SHP77 treated with DMSO at 0.1 percent for 48 hours (cell line): ENCODE measurements at regions not wholly inside any gene's neighbourhood (a gene's known extent, or its start where the extent isn't known, plus 50 kb on each side); places are given as distances from the start of the nearest gene placed in this dataset.
"Not testable (repeated sequence)": the region's sequence is repeated elsewhere in the genome, so short reads cannot be mapped to it uniquely, and the experiment has no call there.

Experiments
- DNase-seq: peaks from one replicate; lab custom pipeline; 2025; lab: John Stamatoyannopoulos, UW

DNA sequence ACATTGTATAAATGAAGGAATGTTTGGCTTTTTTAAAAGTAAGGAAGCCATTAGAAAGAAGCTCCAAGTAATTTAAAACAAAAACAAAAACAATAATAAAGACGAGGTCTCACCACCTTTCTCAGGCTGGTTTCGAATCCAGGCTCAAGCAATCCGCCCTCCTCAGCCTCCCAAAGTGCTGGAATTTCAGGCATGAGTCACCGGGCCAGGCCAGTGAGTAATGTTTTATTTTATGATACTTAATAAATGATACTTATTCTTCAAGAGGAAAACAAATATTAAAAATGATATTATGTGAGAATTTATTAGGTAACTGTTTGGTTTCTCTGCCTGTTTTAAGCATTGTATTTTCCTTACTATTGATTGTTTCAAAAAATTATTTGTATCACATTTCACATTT is 201.4 kb upstream of the BRINP3 start:
- DNase-seq: no peak

DNA sequence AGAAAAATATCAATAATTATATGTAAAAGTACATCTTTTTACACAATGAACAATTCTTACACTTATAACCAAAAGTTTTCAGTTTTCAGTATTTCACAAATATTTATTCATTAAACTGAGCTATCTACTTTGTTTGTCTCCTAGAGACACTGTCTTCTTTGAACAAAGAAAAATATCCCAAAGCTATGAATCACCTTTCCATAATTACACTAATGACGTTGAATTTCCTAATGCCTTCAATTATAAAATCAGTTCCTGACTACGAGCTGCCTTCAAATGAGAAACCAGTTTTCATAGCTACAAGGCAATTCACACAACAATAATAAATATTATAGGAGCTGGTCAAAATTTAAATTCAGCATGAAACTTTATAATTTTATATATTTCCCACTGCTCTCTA is 201.8 kb upstream of the BRINP3 start:
- DNase-seq: no peak

DNA sequence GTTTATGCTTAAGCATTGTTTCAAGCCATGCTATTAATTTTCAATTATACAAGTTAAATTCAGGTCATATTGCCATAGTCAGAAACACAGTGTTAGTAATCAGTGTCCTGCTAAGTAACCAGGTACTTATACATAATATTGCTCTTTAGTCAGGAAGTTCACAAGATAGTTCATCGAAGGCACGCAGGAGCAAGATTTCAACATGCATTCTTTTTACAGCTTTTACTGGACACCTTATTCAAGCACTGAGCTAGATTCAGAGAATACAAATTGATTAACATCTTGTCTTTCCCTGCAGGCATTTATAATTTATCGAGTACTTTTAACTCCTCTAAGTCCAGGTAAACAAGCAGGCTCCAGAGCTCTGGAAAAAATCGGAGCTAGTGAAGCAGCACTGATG is 202.3 kb upstream of the BRINP3 start:
- DNase-seq: no peak

DNA sequence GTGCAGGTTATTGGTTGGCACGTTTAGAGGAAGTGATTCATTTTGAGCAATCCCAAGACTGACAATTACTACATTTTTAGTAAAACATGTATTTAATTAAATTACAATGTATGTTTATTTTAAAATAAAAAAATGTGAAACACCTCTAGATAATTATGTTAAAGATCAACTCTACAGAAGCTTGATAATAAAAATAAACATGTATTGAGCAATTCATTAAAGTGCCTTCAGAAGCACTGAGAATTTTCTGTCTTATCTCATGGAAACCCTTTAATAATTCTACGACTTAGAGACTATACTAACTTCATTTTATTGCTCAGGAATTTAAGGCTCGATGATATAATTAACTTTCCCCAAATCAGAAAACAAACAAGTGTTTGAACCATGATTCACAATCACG is 208.0 kb upstream of the BRINP3 start:
- DNase-seq: no peak

DNA sequence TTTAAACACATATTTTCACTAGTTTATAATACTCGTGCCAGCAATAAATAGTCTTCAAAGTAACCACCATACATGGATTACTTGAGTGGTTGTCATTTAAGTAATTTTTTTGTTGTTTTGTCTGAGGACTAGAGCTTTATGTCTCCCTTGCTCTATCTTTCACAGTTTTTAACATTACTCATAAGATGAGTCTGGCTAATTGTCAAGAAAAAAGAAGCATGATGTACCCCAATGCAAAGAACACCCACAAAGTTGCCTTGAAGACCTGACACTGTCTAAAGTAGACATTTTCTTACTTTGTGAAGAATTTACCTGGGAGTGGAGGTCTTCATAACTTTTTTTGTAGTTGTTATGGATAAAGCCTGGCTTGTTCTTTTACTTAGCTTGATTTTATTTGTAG is 210.4 kb upstream of the BRINP3 start:
- no peak for DNase-seq

DNA sequence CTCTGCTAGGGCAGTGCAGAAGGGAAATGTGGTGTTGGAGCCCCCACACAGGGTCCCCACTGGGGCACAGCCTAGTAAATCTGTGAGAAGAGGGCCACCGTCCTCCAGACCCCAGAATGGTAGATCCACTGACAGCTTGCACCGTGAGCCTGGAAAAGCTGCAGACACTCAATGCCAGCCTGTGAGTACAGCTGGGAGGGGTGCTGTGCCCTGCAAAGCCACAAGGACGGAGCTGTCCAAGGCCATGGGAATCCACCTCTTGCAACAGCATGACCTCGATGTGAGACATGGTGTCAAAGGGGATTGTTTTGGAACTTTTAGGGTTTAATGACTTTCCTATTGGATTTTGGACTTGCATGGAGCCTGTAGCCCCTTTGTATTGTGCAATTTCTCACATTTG is 220.8 kb upstream of the BRINP3 start:
- not testable (repeated sequence) for DNase-seq

DNA sequence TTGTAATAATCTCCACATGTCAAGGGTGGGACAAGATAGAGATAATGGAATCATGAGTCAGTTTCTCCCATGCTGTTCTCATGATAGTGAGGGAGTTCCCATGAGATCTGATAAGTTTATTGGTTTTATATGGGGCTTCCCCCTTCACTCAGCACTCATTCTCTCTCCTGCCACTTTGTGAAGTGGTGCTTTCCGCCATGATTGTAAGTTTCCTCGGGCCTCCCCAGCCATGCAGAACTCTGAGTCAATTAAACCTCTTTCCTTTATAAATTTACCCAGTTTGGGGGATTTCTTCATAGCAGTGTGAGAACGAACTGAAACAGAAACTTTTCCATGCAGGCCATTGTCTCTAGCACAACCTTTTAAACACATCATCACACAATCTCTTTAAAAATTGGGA is 221.5 kb upstream of the BRINP3 start:
- DNase-seq: no peak

DNA sequence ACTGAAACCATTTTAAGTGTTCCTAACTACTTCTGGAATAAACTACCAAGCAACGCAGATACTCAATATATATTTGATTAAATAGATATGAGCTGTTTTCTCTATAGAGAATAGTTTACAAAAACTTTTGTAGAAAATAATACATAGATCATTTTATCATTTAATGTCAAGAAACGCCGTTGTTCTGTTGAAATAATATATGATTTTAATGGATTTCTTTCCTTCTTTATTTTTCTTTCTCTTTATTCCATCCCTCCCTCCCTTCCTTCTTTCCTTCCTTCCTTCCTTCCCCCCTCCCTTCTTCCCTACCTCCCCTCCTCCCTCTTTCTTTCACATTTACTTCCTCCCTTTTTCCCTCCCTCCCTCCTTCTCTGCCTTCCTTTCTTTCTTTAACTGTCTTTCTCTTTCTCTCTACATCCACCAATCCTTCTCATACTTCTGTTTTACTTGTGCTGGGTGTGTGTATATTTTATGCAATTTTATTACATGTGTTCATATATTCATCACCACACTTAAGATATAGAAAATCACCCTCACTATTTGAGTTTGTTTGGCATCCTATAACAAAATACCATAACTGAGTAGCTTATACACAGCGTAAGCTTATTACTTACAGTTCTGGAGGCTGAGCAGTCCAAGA is 230.9 kb upstream of the BRINP3 start:
- DNase-seq: no peak

DNA sequence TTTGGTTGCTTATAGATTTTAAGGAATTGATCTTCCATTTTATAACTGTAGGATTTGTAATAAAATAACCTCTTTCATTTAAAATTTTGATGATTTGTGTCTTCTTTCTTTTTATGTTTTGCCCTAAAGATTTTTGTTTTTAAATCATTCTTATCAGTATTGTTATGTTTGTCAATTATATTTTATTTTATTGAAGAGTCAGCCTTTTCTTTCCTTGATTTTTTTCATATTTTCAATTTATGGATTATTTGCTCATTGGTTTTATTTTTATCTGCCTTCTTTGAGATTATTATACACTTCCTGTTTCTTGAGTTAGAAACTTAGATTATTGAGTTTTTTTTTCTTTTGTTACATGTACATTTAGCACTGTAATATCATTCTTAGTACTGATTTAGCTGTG is 233.4 kb upstream of the BRINP3 start:
- no peak for DNase-seq

DNA sequence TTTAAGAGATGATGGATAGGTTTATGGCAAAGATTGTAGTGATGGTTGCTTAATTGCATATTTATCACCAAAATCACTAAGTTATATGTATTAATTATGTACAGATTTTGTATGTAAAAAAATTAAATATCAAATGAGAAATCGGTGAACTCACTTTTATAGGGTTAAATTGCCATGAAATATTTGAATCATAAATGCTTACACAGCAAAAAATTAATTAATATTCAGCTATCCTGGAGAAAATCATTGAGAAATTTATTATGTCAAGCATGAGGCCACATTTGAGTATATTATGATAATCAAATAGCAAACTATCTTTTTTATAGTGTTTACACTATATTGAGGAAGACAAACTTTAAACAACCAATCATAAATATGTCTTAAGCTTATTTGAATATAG is 239.4 kb upstream of the BRINP3 start:
- no peak for DNase-seq

DNA sequence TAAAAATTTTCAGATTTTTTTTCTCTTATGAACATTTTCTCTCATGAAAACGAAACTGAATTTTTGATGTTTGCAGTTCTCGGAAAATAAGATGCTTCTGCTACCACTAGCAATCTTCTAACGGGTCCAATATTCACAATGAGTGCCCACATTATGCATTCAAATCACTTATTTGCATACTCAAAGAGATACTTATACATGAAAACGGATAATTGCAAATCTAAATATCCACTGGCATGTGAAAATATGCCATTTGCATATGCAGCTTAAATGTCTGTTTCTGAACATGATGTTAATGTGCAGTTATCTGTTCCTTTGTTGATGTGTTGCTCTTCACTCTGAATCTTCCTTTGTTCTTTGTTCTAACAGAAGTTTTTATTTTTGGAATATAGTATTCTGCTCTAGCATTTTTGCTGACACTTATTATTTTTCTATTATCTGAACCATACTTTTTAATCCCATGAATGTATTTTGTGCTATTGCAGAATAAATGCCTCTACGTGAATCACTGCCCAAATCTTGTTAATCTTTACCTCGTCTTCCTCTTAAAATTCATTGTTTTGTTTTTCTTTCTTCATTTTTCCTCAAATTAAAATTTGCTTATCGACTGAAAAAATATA is 259.4 kb upstream of the BRINP3 start:
- no peak for DNase-seq

DNA sequence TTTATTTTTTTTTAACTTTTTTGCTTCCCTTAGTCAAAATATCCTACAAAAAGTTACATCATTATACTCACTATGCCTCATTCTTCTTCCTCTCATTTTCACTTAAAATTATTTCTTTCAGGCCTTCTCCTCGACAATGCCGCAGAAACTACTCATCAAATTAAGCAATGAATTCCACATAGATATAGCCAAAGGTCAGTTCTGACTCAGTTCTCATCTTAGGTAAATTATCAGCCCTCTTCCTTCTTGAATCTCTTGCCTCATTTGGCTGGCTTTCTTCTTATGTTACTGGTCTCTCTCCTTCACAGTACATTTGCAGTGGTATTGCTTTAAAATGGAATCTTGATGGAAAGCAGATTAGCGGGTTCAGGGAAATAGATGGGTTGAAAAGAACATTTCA is 260.7 kb upstream of the BRINP3 start:
- DNase-seq: no peak

DNA sequence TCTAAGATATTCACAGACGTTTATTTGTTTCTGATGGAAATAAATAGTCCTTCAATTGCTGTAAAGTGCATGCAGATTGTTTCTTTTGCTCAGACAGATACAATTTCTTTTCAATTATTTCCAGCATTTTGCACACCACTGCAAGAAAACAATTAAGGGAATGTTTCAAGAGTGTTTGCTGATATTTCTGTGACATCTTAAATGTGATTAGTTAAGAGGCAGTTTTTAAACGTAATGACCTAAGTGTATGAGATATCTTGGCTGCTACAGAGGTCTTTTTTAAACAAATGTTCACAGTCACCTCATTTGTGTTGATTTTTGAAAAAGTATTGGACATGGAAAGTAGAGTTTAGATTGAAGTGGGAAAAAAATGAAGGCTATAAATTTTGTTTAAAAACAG is 262.3 kb upstream of the BRINP3 start:
- no peak for DNase-seq

DNA sequence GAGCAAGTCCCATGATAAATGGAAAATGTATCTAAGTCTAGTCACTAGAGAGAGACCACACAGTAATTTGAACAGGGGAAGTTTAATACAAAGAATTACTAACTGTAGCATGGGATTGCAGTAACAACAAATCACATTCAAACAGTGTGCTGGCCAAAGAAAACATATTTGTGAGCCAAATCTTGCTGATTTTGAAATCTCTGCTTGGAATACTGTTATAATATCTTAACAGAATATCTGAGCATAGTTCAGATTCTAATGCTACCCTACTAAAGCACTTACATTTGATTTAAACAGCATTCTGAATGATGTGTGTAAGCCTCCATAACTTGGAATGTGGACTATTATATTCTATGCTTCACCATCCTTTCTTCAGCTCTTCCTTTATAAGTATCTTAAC is 270.0 kb upstream of the BRINP3 start:
- no peak for DNase-seq

DNA sequence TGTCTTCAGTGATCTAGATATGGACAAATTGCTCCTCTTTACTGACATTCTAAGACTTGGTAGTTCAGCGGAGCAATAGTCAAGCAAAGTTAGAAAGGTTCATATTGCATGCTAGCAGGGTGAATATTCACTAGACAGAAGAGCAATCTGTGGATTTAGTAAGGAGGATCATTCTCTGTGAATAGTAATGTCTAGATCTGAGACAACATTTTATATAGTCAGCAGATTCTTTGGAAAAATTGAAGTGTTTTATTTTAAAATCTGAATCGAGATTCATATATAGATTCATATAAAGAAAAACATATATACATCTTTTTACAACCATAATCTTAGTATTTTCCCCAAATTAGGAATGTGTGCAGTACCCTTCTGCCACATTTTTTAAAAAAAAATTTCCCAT is 274.5 kb upstream of the BRINP3 start:
- no peak for DNase-seq

DNA sequence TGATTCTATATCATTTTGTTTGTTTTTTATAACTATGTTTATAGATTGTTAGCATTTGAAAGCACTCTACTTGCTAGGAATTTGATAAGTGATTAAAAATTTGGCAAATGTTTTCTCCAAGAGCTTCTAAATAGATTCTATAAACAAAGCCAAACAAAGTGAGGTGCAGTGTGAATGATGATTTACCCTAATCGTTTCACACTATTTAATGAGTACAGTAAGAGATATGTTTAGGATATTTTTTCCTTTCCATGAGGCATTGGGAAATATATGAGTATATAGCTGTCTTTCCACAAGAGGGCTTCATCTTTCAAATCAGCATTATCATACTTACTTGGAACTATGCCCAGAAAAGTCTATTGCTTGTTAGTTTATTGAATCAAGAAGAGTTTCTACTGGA is 277.0 kb upstream of the BRINP3 start:
- DNase-seq: peak; percentile 84

DNA sequence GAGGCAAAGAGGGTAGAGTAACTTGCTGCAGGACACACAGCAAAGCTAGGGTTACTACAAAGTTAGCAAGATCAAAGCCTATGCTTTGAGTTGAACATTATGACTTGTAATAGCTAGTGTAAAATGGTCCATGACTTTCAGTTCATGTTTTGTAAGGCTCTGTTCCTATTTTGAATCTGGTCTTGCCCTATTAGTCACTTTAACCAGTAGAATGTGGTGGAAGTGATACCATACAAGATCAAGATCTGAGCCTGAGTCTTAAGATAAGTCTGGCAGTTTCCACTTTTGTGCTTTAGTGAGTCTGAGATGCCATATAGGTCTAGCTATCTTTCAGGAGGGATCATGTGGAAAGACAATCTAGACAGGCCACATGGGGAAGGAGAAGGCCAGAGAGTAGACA is 282.1 kb upstream of the BRINP3 start:
- DNase-seq: no peak

DNA sequence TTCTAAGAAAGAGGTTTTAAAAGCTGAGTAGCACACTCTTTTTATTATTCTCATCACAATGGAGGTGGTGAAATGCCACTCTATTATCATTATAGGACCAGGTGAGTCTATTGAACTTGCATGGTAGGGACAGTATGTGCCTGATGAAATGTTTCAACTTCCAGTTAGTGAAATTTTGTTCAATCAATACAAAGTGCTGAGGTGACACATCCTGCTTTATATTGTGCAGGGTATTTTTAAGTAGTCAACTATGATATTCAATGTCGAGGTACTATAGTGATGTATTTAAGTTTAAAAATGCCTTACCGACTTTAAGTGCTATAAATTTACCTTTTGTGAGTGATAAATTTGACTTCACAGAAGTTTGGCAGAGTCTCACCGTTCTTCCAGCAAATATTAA is 284.7 kb upstream of the BRINP3 start:
- DNase-seq: no peak

DNA sequence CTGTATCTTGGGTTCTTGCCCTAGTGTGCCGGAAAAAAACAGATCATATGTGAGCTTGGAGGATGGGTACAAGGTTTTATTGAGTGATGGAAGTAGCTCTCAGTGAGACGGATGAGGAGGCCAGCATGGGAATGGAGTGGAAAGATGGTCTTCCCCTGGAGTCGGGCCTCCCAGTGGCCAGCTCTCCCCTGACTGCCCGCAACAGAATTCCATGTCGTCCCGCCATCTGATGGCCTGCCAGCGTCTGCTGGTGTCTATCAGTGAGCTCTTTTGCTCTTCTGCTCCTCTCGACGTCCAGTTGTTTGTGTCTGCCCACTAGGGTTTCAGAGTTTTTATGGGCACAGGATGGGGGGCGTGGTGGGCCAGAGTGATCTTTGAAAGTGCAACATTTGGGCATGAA is 315.2 kb upstream of the BRINP3 start:
- DNase-seq: no peak

DNA sequence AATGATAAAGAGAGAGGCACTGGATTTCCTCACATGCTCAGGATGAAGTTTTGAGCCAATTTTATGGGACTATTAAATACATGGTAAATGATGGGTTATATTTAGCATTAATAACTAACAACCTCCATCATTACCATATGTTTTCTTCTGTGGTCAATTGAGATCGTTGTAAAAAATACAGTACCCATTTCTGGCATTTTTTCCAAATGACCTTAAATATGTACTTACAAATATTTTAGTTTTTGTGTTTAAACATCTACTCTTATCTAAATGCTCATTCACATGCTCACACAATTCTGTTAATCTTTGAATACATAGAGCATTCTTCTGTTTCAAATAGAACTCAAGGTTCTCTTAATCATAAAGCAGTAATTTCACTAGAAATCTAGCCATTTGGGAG is 330.0 kb upstream of the BRINP3 start:
- DNase-seq: no peak

DNA sequence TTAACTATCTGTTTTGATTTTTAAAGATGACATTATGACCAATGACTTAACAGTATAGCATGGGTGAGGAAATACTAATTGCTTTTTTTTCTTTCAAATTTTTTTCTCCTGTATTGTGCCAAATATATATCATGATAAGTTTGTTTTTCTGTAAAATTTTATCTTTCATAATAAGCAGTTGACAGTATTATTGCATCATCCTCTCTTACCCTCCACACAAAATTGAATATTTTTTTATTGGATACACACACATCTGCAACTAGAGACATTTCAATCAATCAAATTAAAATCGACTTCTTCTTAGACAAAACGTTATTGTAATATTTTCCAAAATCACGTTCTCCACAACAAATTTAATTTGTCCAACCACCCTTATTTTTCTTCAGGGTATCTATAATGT is 330.4 kb upstream of the BRINP3 start:
- DNase-seq: no peak

DNA sequence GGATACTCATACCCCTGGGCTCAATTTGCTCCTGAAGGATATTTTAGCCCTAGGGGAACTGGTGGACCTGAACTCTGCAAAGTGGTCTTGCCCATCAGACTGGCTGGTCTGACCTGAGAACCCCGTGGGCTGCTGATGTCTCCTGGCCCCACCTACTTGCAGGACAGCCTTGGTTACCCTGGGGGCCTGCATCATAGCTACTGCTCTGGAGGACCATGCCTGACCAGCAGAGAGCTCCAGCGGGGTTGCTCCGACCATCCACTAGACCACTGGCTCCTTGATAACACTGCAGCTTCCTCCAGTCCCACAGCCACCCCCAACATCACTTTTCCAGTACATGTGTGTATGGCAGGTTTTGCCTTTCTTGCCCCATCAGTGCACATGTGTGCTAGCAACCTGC is 331.6 kb upstream of the BRINP3 start:
- no peak for DNase-seq

DNA sequence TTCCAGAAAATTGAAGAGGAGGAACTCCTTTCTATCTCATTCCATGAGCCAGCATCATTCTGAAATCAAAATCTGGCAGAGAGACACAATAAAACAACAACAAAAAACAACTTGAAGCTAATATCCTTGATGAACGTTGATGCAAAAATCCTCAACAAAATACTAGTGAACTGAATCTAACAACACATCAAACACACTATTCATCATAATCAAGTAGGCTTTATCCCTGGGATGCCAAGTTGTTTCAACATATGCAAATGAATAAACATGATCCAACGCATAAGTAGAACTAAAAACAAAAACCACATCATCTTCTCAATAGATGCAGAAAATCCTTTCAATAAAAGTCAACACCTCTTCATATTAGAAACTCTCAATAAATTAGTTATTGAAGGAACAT is 335.3 kb upstream of the BRINP3 start:
- DNase-seq: no peak

DNA sequence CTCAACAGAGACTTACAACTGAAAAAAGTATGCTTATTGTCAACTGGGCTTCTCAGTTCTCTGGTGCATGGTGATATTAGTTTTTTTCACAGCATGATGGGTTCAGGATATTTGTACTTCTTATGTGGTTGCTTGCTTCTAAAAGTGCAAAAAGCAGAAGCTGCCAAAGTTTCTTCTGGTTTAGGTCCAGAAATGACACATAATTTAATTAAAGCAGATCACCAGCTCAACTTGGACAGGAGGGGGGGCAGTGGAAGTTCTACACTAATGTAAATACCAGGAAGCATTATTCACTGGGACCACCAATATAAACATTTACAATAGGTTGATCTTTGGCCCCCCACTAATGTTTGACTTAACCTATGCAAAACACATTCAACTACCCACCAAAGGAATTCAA is 354.8 kb upstream of the BRINP3 start:
- DNase-seq: no peak

DNA sequence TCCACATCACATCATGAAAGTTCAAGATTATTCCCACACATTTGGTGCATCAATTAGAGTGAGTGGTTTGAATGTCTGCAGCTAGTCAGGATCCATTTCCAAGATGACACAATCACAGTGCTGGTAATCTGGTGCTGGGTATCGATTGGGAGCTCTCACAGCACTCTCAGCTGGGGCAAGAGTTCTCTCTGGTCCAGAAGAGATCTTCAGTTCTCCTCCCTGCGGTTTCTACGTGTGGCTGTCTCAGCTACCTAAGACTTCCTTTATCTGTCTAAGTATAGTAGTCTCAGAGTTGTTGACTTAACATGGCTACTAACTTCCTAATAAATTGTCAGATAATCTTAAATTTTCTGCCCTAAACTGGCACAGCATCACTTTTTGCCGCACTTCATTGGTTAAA is 358.0 kb upstream of the BRINP3 start:
- DNase-seq: no peak
